GM18861 (cell line): ENCODE measurements at regions not wholly inside any gene's neighbourhood (a gene's known extent, or its start where the extent isn't known, plus 50 kb on each side); places are given as distances from the start of the nearest gene placed in this dataset.

Experiments
- ATAC-seq: cut with Tn5 transposase; IDR thresholded peaks from one replicate; pipeline ENCODE4 v1.9.1; 2021; ENCODE audit not compliant: unreplicated experiment

GRCh38 chr2:121085801-121086200 is 199.2 kb downstream of the TFCP2L1 start:
- ATAC-seq = no peak

- no peak for ATAC-seq
Observed at GRCh38 chr2:121086450-121086849, 198.6 kb downstream of the TFCP2L1 start.

GRCh38 chr2:121087117-121087516 is 197.9 kb downstream of the TFCP2L1 start:
- ATAC-seq = no peak

GRCh38 chr2:121088251-121089165 is 196.5 kb downstream of the TFCP2L1 start:
- no peak for ATAC-seq

- ATAC-seq = no peak
Observed at GRCh38 chr2:121089166-121089510, 195.9 kb downstream of the TFCP2L1 start.

GRCh38 chr2:121090088-121090715 is 194.8 kb downstream of the TFCP2L1 start:
- ATAC-seq = no peak

- ATAC-seq = no peak
Observed at GRCh38 chr2:121092095-121092494, 192.9 kb downstream of the TFCP2L1 start.

GRCh38 chr2:121093692-121094091 is 191.3 kb downstream of the TFCP2L1 start:
- ATAC-seq = no peak

- ATAC-seq = no peak
Observed at GRCh38 chr2:121094101-121094500, 190.9 kb downstream of the TFCP2L1 start.

- no peak for ATAC-seq
Observed at GRCh38 chr2:121094845-121095244, 190.2 kb downstream of the TFCP2L1 start.

GRCh38 chr2:121095257-121096080 is 189.5 kb downstream of the TFCP2L1 start:
- no peak for ATAC-seq

- no peak for ATAC-seq
Observed at GRCh38 chr2:121096611-121097010, 188.4 kb downstream of the TFCP2L1 start.

- ATAC-seq = no peak
Observed at GRCh38 chr2:121098556-121098955, 186.4 kb downstream of the TFCP2L1 start.

- no peak for ATAC-seq
Observed at GRCh38 chr2:121099329-121100290, 185.4 kb downstream of the TFCP2L1 start.

- ATAC-seq = no peak
Observed at GRCh38 chr2:121101093-121101715, 183.8 kb downstream of the TFCP2L1 start.

- ATAC-seq = no peak
Observed at GRCh38 chr2:121102941-121103340, 182.1 kb downstream of the TFCP2L1 start.

GRCh38 chr2:121103960-121104359 is 181.0 kb downstream of the TFCP2L1 start:
- ATAC-seq = no peak

- ATAC-seq = no peak
Observed at GRCh38 chr2:121104721-121105141, 180.3 kb downstream of the TFCP2L1 start.

GRCh38 chr2:121110924-121111323 is 174.1 kb downstream of the TFCP2L1 start:
- ATAC-seq = no peak

- ATAC-seq = no peak
Observed at GRCh38 chr2:121118951-121119350, 166.1 kb downstream of the TFCP2L1 start.
